ENCODE measurements at regions not wholly inside any gene's neighbourhood (a gene's known extent, or its start where the extent isn't known, plus 50 kb on each side); places are given as distances from the start of the nearest gene placed in this dataset.

- TF ChIP-seq CTCF (IDR thresholded peaks at IDR 0.05): no peak
- no peak for ATAC-seq (ENCODE audit: low FRiP score)
- no peak for DNase-seq (ENCODE audit: low spot score)
These were observed 132.2 kb upstream of the PLET1 start for GRCh38 chr11:112392904-112393303.

- ATAC-seq (ENCODE audit: low FRiP score): no peak
- no peak for DNase-seq (ENCODE audit: low spot score)
- no peak for TF ChIP-seq CTCF (IDR thresholded peaks at IDR 0.05)
These were observed 133.6 kb upstream of the PLET1 start for GRCh38 chr11:112394304-112394703.

GRCh38 chr11:112396076-112396475, 135.4 kb upstream of the PLET1 start:
- DNase-seq (ENCODE audit: low spot score) (no peak), ATAC-seq (ENCODE audit: low FRiP score) (no peak)
- no peak for TF ChIP-seq CTCF (IDR thresholded peaks at IDR 0.05)

- DNase-seq (ENCODE audit: low spot score) (no peak), ATAC-seq (ENCODE audit: low FRiP score) (no peak)
- TF ChIP-seq CTCF (IDR thresholded peaks at IDR 0.05): no peak
These were observed 138.3 kb upstream of the PLET1 start for GRCh38 chr11:112398798-112399478.

- no peak for TF ChIP-seq CTCF (IDR thresholded peaks at IDR 0.05)
- DNase-seq (ENCODE audit: low spot score): no peak
- no peak for ATAC-seq (ENCODE audit: low FRiP score)
These were observed 139.9 kb upstream of the PLET1 start for GRCh38 chr11:112400476-112401014.

- TF ChIP-seq CTCF (IDR thresholded peaks at IDR 0.05): no peak
- no peak for DNase-seq (ENCODE audit: low spot score)
- no peak for ATAC-seq (ENCODE audit: low FRiP score)
These were observed 140.5 kb upstream of the PLET1 start for GRCh38 chr11:112401036-112401769.

Data from omental fat pad (tissue), 3 donors.